GM21447 (cell line): ENCODE measurements at regions not wholly inside any gene's neighbourhood (a gene's known extent, or its start where the extent isn't known, plus 50 kb on each side); places are given as distances from the start of the nearest gene placed in this dataset.
"Not testable (repeated sequence)": the region's sequence is repeated elsewhere in the genome, so short reads cannot be mapped to it uniquely, and the experiment has no call there.

Experiments
- ATAC-seq: cut with Tn5 transposase; IDR thresholded peaks from one replicate; pipeline ENCODE4 v1.9.1; 2021; ENCODE audit not compliant: unreplicated experiment

- ATAC-seq, result no peak
Observed at GRCh38 chr5:154626876-154627557, 128.2 kb upstream of the LARP1 start.

GRCh38 chr5:154625031-154625430 lies 130.1 kb upstream of the LARP1 start:
- ATAC-seq, result no peak

GRCh38 chr5:154624341-154624740 lies 130.8 kb upstream of the LARP1 start:
- no peak for ATAC-seq

GRCh38 chr5:154620411-154620810 lies 134.8 kb upstream of the LARP1 start:
- ATAC-seq, result no peak

GRCh38 chr5:154618696-154619095 lies 136.5 kb upstream of the LARP1 start:
- ATAC-seq, result no peak

- no peak for ATAC-seq
Observed at GRCh38 chr5:154614595-154614994, 136.6 kb upstream of the HAND1 start.

- no peak for ATAC-seq
Observed at GRCh38 chr5:154614125-154614524, 136.1 kb upstream of the HAND1 start.

GRCh38 chr5:154612666-154613065 lies 134.6 kb upstream of the HAND1 start:
- no peak for ATAC-seq

GRCh38 chr5:154611341-154611767 lies 133.3 kb upstream of the HAND1 start:
- ATAC-seq, result no peak

GRCh38 chr5:154610321-154611154 lies 132.5 kb upstream of the HAND1 start:
- ATAC-seq, result peak; percentile 91

- no peak for ATAC-seq
Observed at GRCh38 chr5:154609251-154609650, 131.2 kb upstream of the HAND1 start.

- no peak for ATAC-seq
Observed at GRCh38 chr5:154608531-154609011, 130.5 kb upstream of the HAND1 start.

- no peak for ATAC-seq
Observed at GRCh38 chr5:154607746-154608145, 129.7 kb upstream of the HAND1 start.

- ATAC-seq, result no peak
Observed at GRCh38 chr5:154606246-154606645, 128.2 kb upstream of the HAND1 start.

- ATAC-seq, result no peak
Observed at GRCh38 chr5:154603953-154604679, 126.1 kb upstream of the HAND1 start.

- no peak for ATAC-seq
Observed at GRCh38 chr5:154603485-154603884, 125.5 kb upstream of the HAND1 start.

GRCh38 chr5:154603011-154603410 lies 125.0 kb upstream of the HAND1 start:
- no peak for ATAC-seq

- ATAC-seq, result no peak
Observed at GRCh38 chr5:154601014-154601413, 123.0 kb upstream of the HAND1 start.

- ATAC-seq, result no peak
Observed at GRCh38 chr5:154598021-154598420, 120.0 kb upstream of the HAND1 start.

- ATAC-seq, result not testable (repeated sequence)
Observed at GRCh38 chr5:154596844-154597243, 118.8 kb upstream of the HAND1 start.

GRCh38 chr5:154595662-154596061 lies 117.6 kb upstream of the HAND1 start:
- no peak for ATAC-seq

- ATAC-seq, result no peak
Observed at GRCh38 chr5:154593796-154594195, 115.8 kb upstream of the HAND1 start.
